Neural progenitor cell (in vitro differentiated cells): ENCODE measurements at regions not wholly inside any gene's neighbourhood (a gene's known extent, or its start where the extent isn't known, plus 50 kb on each side); places are given as distances from the start of the nearest gene placed in this dataset.

Source experiments
- DNase-seq: peaks from one replicate; pipeline ENCODE4 v3.0.0-alpha.2; 2016; ENCODE audit warnings: low spot score
- H2AFZ ChIP-seq: fragments of 200-600 bp; sonication (generic); replicated peaks from 2 replicates; pipeline ENCODE4 v1.6.1; 2016; ENCODE audit warnings: antibody characterized with exemption
- H3F3A ChIP-seq: fragments of 200-600 bp; sonication (generic); 2 replicates; pipeline ENCODE4 v1.6.1; 2016; ENCODE audit warnings: antibody characterized with exemption, low read depth
- H3K27ac ChIP-seq: fragments of 200-600 bp; sonication (generic); 2 replicates; pipeline ENCODE4 v1.5.1; 2016; ENCODE audit warnings: mild to moderate bottlenecking
- H3K27me3 ChIP-seq: fragments of 200-600 bp; sonication (generic); 2 replicates; pipeline ENCODE4 v1.6.1; 2016; ENCODE audit warnings: mild to moderate bottlenecking, moderate library complexity
- H3K36me3 ChIP-seq: fragments of 200-600 bp; sonication (generic); 2 replicates; pipeline ENCODE4 v1.5.1; 2016
- H3K4me1 ChIP-seq: fragments of 200-600 bp; sonication (generic); 2 replicates; pipeline ENCODE4 v1.6.1; 2016; ENCODE audit warnings: mixed run types
- H3K4me2 ChIP-seq: fragments of 200-600 bp; sonication (generic); 2 replicates; pipeline ENCODE4 v1.6.1; 2016
- H3K4me3 ChIP-seq: fragments of 200-600 bp; sonication (generic); 2 replicates; pipeline ENCODE4 v1.5.1; 2016
- H3K79me2 ChIP-seq: fragments of 200-600 bp; sonication (generic); 2 replicates; pipeline ENCODE4 v1.6.1; 2016; ENCODE audit warnings: low read depth
- H3K9ac ChIP-seq: fragments of 200-600 bp; sonication (generic); 2 replicates; pipeline ENCODE4 v1.6.1; 2016
- H3K9me3 ChIP-seq: fragments of 200-600 bp; sonication (generic); 2 replicates; pipeline ENCODE4 v1.5.1; 2016; ENCODE audit warnings: low read depth
- H4K20me1 ChIP-seq: fragments of 200-600 bp; sonication (generic); 2 replicates; pipeline ENCODE4 v1.6.1; 2016; ENCODE audit warnings: low read depth
- H3K27ac Mint-ChIP-seq: 3 replicates; pipeline ENCODE4 v1.8.0; 2021; ENCODE audit warnings: mixed read lengths
- H3K27me3 Mint-ChIP-seq: 2 replicates; pipeline ENCODE4 v1.8.0; 2022; ENCODE audit warnings: low read depth, mild to moderate bottlenecking, inconsistent platforms, moderate library complexity, mixed read lengths; ENCODE audit not compliant: insufficient read depth
- H3K36me3 Mint-ChIP-seq: 3 replicates; pipeline ENCODE4 v1.8.0; 2021; ENCODE audit warnings: mixed read lengths
- H3K4me1 Mint-ChIP-seq: 3 replicates; pipeline ENCODE4 v1.8.0; 2021; ENCODE audit warnings: mixed read lengths
- H3K4me3 Mint-ChIP-seq: 3 replicates; pipeline ENCODE4 v1.8.0; 2021; ENCODE audit warnings: mild to moderate bottlenecking, moderate library complexity, mixed read lengths
- H3K9me3 Mint-ChIP-seq: 3 replicates; pipeline ENCODE4 v1.8.0; 2020; ENCODE audit warnings: mixed read lengths
- CTCF ChIP-seq: fragments of 200-600 bp; sonication (generic); IDR thresholded peaks from 2 replicates; pipeline ENCODE4 v1.5.1; 2017; ENCODE audit warnings: antibody characterized with exemption, mild to moderate bottlenecking
- EZH2 ChIP-seq: fragments of 200-600 bp; sonication (generic); IDR thresholded peaks from 2 replicates; pipeline ENCODE4 v1.6.1; 2017; ENCODE audit warnings: antibody characterized with exemption, mild to moderate bottlenecking, moderate library complexity
- EZH2phosphoT487 ChIP-seq: fragments of 200-600 bp; sonication (generic); IDR thresholded peaks from 2 replicates; pipeline ENCODE4 v1.6.1; 2017; ENCODE audit warnings: antibody characterized with exemption

GRCh38 chr13:97124206-97124605, 97.9 kb upstream of the MBNL2 start:
- H3K4me2 ChIP-seq = no peak overlapping the region
- H3K79me2 ChIP-seq = no peaks in the 10 kb centered on the region
- H3K36me3 Mint-ChIP-seq = no peaks in the 10 kb centered on the region
- no peak overlapping the region for H3K4me3 Mint-ChIP-seq
- no peaks in the 10 kb centered on the region for H3K36me3 ChIP-seq
- no peaks in the 10 kb centered on the region for H3F3A ChIP-seq
- no peak overlapping the region for H3K9ac ChIP-seq
- H3K9me3 ChIP-seq = no peaks in the 10 kb centered on the region
- DNase-seq = no peak
- peaks cover 4% of the 10 kb centered on the region for H3K27me3 Mint-ChIP-seq
- H3K4me1 Mint-ChIP-seq = peaks cover 33% of the 10 kb centered on the region
- TF ChIP-seq CTCF = no peak
- TF ChIP-seq EZH2 = no peak
- TF ChIP-seq EZH2phosphoT487 = no peak
- H3K27ac ChIP-seq = no peak overlapping the region
- H3K9me3 Mint-ChIP-seq = no peaks in the 10 kb centered on the region
- no peak overlapping the region for H2AFZ ChIP-seq
- H3K27ac Mint-ChIP-seq = no peak overlapping the region
- no peak overlapping the region for H3K4me3 ChIP-seq
- no peaks in the 10 kb centered on the region for H3K27me3 ChIP-seq
- H3K4me1 ChIP-seq = peaks cover 12% of the 10 kb centered on the region
- no peaks in the 10 kb centered on the region for H4K20me1 ChIP-seq

- Histone ChIP-seq H2AFZ (no peak overlapping the region), H4K20me1 (no peaks in the 10 kb centered on the region), H3K27ac (no peak overlapping the region), H3K36me3 (no peaks in the 10 kb centered on the region), H3F3A (no peaks in the 10 kb centered on the region), H3K4me2 (peak overlapping the region; percentile 33), H3K4me3 (no peak overlapping the region), H3K79me2 (no peaks in the 10 kb centered on the region), H3K27me3 (no peaks in the 10 kb centered on the region), H3K9ac (no peak overlapping the region), H3K4me1 (peaks cover 12% of the 10 kb centered on the region), H3K9me3 (no peaks in the 10 kb centered on the region)
- peak; percentile 38 for DNase-seq
- Mint-ChIP-seq H3K27me3 (peaks cover 4% of the 10 kb centered on the region), H3K36me3 (no peaks in the 10 kb centered on the region), H3K9me3 (no peaks in the 10 kb centered on the region), H3K4me1 (peaks cover 26% of the 10 kb centered on the region), H3K27ac (peak overlapping the region; percentile 11), H3K4me3 (peak overlapping the region; percentile 2)
- TF ChIP-seq CTCF (peak; percentile 13), EZH2 (no peak)
These were observed 97.0 kb upstream of the MBNL2 start for GRCh38 chr13:97124915-97125809.

GRCh38 chr13:97125810-97126738, 96.1 kb upstream of the MBNL2 start:
- Histone ChIP-seq H2AFZ (no peak overlapping the region), H3K27ac (no peak overlapping the region), H3K27me3 (no peaks in the 10 kb centered on the region), H3K4me2 (peak overlapping the region; percentile 33), H4K20me1 (no peaks in the 10 kb centered on the region), H3K4me1 (peaks cover 15% of the 10 kb centered on the region), H3K9ac (no peak overlapping the region), H3K9me3 (no peaks in the 10 kb centered on the region), H3K36me3 (no peaks in the 10 kb centered on the region), H3K4me3 (no peak overlapping the region), H3K79me2 (no peaks in the 10 kb centered on the region), H3F3A (no peaks in the 10 kb centered on the region)
- Mint-ChIP-seq H3K27me3 (peaks cover 4% of the 10 kb centered on the region), H3K4me1 (peaks cover 21% of the 10 kb centered on the region), H3K9me3 (no peaks in the 10 kb centered on the region), H3K4me3 (no peak overlapping the region), H3K36me3 (no peaks in the 10 kb centered on the region), H3K27ac (peak overlapping the region; percentile 42)
- no peak for DNase-seq
- TF ChIP-seq EZH2phosphoT487 = no peak
- no peak for TF ChIP-seq CTCF
- TF ChIP-seq EZH2 = no peak
